Activated CD4-positive, alpha-beta T cell treated with anti-CD3 and anti-CD28 coated beads for 48 hours (primary cell): ENCODE measurements at regions not wholly inside any gene's neighbourhood (a gene's known extent, or its start where the extent isn't known, plus 50 kb on each side); places are given as distances from the start of the nearest gene placed in this dataset.
"Not testable (repeated sequence)": the region's sequence is repeated elsewhere in the genome, so short reads cannot be mapped to it uniquely, and the experiment has no call there.

ENCODE experiments used
- DNase-seq: peaks from one replicate; pipeline ENCODE4 v3.0.0-alpha.2; 2020

DNA sequence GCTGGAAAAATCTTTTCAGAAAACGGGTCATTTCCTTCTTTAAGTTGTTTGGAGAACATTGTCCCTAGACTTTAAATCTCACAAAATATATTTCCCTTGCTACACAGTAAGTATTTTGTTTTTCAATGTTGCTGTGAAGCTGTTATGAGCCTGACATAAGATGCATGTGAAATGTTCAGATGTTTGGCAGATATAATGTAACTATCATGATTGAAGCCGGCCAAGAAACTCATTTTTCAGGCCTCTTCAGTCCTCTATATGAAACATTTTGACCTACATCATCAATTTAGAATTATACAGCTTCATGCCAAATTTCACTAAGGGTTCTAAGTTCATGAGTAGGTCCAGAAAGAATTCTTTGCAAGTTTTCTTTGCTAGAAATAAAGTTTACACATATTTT is 133.8 kb downstream of the JRKL start:
- DNase-seq, result no peak

DNA sequence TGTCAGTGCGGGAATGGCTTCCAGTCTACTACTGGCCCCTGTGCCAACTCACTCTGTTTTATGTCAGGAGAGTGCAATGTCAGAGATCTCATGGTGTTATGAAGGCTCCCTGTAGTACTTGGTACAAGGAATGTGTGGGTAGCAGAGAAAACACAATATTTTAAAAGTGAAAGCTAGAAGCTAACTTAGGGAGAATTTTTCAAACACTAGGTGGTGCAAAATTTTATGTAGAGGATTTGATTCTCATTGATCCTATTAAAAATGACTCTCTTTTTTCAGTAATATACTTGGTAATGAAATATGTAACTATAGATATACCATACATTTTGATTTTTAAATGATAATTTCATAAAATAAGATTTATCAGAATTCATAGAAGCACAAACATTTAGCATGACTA is 134.7 kb downstream of the JRKL start:
- no peak for DNase-seq

DNA sequence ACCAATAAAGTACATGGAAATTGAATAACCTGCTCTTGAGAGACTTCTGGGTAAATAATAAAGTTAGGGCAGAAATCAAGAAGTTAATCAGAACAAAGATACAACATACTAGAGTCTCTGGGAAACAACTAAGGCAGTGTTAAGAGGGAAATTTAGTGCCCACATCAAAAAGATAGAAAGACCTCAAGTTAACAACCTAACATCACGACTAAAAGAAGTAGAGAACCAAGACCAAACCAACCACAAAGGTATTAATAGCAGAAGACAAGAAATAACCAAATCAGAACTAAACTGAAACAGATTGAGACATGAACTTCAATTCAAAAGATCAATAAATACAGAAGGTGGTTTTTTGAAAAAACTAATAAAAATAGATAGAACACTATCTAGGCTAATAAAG is 140.7 kb downstream of the JRKL start:
- DNase-seq, result no peak

DNA sequence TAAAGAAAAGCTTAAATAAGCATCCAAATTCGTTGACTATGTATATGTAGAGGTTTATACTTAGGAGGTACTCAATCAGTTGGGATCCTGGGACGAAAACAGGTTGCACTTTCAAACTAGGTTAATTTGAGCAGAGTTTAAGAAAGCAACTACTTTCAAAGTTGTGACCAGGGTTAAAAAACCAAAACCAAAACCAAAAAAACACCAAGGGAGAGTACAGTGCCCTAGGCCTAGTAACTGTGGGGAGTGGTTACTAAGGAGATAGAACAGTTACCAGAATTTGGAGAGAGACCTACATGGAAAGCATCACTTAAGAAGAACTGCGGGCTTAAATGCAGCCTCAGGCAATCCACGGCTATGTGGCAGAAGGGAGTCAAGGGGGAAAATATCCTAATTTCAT is 148.3 kb downstream of the JRKL start:
- no peak for DNase-seq

DNA sequence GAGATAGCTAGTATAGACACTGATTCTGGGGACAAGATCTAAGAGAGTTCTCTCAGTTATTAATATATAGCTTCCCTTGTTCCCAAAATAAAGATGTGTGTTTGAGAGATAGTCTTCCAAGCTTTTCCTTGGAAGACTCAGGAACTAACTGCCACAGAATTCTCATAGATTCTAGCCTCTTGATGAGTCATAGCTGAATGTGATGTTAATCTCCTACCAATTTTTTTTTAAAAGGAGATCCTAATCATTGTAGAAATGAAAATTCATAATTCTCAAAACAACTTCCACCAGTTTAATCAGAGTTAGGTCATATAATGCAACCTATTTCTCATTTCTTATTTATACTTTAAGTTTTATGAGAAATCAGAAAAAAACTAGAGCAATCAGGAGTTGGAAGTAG is 148.8 kb downstream of the JRKL start:
- DNase-seq, result no peak

DNA sequence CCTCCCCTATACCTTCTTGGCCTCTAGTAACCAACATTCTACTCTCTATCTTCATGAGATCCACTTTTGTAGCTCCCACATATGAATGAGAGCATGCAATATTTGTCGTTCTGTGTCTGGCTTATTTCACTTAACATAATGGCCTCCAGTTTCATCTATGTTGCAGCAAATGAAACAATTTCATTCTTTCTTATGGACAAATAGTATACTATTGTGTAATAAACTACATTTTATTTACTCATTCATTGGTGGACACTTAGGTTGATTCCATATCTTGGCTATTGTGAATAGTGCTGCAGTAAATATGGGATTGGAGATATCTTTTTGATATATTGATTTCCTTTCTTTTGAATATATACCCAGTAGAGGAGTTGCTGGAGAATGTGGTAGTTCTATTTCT is 151.1 kb downstream of the JRKL start:
- DNase-seq, result no peak

DNA sequence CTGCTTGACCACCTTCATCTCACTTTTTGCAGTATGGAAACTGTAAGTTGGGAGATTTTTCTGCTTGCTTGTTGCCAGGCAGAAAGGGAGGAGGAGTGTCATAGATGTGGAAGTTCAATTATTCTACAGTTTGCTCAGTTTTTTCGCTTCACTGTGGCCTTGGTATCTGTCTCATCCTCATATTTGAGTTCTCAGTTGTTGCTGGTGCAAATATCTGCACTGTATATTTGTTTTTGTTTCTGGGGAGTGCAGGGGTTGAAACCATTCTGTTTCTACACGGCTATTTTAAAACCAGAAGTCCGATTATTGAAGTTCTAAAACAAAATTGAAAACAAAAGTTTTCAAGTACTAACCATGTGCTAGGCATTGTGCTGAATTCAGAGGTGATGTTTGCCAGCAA is 153.4 kb downstream of the JRKL start:
- no peak for DNase-seq

DNA sequence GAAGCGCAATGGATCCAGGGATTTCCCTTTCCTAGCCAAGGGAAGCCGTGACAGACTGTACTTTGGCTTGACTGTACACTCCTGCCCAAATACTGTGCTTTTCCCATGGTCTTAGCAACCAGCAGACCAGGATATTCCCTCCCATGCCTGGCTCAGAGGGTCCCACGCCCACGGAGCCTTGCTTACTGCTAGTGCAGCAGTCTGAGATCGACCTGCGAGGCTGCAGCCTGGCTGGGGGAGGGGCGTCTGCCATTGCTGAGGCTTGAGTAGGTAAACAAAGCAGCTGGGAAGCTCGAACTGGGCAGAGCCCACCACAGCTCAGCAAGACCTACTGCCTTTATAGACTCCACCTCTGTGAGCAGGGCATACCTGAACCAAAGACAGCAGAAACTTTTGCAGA is 155.4 kb downstream of the JRKL start:
- not testable (repeated sequence) for DNase-seq

DNA sequence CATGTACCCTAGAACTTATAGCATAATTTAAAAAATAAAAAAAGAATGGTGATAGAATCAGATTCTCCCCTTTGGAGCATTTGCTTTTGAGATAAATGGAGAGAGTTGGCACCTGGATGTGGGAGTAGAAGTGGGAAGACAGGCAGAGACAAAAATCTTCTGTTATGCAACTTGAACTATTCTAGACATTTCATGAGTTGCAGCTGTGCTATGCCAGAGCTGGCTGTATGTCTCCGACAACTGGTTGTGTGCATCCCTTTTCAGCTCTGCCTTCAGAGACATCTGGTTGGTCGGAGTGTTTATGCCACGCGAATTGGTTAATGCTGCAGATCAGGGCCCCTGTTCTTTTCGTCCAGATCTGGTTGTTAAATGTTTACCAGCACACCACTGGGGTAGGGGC is 161.3 kb downstream of the JRKL start:
- no peak for DNase-seq

DNA sequence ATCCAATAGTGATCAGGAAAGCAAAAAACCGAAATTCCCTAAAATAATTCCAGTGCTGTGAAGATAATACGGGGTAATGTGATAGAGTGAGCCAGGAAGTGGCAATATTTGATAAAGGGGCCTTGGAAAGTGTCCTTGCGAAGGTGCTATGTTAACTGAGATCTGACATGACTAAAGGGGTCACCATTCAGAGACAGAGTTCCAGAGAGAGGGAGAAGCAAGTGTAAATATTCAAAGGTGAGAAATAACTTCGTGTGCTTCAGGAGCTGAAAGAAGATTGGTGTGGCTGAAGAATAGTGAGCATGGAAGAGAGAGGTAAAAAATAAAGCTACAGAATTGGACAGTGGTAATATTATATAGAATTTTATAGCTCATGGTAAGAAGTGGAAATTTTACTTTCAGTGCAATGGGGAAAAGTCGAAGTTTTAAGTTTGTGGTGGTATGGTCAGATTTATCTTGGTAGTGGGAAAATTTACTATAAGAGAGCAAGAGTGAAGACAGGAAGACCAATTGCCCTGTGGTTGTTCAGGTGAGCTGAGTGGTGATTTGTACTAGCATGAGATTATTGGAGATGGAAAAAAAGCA is 164.5 kb downstream of the JRKL start:
- DNase-seq, result no peak

DNA sequence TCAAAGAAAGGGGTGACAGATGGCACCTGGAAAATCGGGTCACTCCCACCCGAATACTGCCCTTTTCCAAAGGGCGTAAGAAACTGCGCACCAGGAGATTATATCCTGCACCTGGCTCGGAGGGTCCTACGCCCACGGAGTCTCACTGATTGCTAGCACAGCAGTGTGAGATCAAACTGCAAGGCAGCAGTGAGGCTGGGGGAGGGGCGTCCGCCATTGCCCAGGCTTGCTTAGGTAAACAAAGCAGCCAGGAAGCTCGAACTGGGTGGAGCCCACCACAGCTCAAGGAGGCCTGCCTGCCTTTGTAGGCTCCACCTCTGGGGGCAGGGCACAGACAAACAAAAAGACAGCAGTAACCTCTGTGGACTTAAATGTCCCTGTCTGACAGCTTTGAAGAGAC is 166.0 kb downstream of the JRKL start:
- DNase-seq, result not testable (repeated sequence)

DNA sequence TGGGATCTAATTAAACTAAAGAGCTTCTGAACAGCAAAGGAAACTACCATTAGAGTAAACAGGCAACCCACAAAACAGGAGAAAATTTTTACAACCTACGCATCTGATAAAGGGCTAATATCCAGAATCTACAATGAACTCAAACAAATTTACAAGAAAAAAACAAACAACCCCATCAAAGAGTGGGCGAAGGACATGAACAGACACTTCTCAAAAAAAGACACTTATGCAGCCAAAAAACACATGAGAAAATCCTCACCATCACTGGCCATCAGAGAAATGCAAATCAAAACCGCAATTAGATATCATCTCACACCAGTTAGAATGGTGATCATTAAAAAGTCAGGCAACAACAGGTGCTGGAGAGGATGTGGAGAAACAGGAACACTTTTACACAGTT is 170.9 kb downstream of the JRKL start:
- not testable (repeated sequence) for DNase-seq

DNA sequence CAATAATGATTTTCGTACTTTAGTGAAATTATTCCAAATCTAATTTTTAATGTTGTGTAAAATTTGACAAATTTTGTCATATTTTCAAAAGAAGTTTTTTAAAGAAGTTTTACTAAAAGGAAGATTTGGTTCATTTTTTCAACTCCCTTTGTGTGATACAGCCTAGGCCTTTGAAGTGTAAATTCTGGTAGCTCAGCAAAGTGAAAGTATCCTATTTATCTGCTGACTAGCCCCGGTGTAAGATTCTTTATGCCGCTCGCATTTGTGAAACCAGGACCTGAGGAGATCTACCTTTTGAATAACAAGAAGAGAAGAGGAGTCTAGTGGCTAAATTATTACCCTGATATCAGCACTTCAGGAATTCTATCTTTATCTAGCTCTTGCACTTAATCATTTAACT is 177.4 kb downstream of the JRKL start:
- no peak for DNase-seq

DNA sequence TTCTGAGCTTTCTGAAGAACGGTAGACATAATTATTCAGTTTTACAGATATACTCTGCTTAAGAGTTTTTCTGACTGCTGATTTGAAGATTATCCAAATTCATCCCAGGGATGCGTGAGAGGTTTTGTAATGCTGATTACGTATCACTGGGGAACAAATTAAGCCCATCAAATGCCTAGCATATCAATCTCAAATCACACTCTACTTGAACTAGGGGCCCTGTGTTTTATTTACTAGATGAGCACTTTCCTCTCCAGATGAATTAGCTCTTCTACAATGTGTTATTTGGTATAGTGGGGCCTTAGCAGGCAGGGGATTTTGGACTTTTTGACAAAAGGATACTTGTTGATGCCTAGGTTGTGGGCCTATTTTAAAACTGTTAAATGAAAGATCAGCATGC is 177.9 kb downstream of the JRKL start:
- DNase-seq, result no peak

DNA sequence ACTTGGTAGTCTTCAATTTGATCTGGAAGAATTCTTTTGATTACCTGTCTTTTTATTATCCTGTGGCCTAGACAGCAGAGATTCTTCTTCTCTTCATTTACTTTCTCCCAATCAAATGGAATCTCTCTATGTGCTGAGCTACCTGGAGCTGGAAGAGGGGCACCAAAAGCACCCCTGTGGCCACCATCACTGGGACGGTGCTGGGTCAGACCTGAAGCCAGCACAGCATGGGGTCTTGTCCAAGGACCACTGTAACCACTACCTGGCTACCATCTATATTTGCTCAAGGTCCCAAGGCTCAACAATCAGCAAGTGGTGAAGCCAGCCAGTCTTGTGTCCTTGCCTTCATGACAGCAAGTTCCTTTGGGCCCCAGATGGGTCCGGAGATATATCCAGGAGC is 186.6 kb downstream of the JRKL start:
- DNase-seq, result no peak

DNA sequence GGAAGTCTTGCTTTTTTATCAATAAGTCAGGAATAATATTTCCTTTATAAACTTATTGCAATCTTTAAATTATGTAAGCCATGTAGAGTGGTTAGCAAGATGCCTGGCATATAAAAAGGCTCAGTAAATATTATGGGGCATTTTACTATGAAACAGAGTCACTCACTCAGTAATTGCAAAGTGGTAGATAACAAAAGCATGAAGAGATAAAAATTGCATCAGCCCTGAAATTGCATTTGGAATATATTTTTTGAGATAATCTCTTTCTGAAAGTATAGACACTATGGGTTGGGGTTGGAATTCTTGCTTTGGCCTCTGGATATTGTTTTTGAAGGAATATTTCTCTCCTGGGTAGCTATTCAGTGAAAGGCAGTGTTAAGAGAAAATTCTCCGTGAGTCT is 188.6 kb downstream of the JRKL start:
- DNase-seq, result no peak

DNA sequence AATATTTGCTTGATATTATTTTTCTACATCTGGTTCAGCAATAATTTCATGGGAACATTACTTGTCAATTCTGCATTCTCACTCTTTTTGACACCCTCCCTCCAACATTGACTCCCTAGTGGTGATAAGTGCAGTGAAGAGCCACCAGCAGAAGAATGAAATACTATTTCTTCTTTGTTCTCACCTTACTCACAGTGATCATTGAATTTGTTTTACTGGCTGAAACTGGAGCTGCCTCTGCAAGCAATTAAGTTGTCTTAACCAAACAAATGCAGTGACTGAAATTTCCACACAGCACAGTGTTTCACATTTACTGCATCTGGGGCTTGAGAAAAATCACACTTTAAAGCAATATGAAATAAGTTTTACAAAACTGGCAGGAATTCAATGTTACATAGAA is 189.8 kb downstream of the JRKL start:
- DNase-seq, result no peak

DNA sequence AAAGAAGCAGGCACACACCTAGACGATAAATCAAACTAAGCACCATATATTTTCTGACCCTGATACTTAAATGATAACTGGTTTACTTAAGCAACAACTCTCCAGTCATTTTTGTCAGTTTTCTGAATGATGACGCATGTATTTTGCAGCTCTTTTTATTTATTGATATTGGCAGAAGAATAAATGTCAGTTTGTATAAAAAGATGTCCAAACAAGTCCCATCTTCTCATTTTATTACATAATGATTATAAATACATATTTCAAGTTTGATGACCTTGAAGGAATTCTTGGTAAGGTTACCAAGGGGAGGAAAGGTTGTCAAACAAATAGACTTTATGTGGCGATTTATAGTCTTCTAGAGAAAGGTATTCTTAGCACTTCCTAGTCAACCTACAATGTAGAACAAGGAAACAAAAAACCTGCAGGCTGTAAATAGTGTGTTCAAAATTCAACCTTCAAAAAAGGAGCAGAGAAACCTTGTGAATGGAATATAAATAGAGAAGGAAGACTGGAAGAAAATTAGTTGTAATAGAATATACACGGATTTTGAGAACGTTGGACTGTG is 190.7 kb downstream of the JRKL start:
- no peak for DNase-seq

DNA sequence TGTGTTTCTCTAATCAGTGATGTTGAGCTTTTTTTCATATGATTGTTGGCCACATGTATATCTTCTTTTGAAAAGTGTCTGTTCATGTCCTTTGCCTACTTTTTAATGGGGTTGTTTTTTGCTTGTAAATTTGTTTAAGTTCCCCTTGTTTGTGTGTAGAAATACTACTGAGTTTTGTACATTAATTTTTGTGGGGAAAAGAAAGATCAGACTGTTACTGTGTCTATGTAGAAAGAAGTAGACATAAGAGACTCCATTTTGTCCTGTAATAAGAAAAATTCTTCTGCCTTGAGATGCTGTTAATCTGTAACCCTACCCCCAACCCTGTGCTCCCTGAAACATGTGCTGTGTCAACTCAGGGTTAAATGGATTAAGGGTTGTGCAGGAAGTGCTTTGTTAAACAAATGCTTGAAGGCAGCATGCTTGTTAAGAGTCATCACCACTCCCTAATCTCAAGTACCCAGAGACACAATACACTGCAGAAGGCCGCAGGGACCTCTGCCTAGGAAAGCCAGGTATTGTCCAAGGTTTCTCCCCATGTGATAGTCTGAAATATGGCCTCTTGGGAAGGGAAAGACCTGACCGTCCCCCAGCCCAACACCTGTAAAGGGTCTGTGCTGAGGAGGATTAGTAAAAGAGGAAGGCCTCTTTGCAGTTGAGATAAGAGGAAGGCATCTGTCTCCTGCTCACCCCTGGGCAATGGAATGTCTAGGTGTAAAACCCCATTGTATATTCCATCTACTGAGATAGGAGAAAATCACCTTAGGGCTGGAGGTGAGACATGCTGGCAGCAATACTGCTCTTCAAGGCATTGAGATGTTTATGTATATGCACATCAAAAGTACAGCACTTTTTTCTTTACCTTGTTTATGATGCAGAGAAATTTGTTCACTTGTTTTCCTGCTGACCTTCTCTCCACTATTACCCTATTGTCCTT is 196.4 kb downstream of the JRKL start:
- not testable (repeated sequence) for DNase-seq

DNA sequence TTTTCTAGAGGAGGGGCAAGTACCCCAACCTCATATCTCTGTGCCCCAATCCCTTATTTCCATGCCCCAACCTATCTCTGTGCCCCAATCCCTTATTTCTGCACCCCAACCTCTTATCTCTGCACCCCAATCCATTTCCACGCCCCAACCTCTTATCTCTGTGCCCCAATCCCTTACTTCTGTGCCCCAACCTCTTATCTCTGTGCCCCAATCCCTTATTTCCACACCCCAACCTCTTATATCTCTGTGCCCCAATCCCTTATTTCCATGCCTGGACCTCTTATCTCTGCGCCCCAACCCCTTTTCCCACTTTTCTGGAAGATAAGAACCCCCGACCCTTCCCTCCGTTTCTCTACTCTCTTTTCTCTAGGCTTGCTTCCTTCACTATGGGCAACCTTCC is 199.0 kb downstream of the JRKL start:
- not testable (repeated sequence) for DNase-seq

DNA sequence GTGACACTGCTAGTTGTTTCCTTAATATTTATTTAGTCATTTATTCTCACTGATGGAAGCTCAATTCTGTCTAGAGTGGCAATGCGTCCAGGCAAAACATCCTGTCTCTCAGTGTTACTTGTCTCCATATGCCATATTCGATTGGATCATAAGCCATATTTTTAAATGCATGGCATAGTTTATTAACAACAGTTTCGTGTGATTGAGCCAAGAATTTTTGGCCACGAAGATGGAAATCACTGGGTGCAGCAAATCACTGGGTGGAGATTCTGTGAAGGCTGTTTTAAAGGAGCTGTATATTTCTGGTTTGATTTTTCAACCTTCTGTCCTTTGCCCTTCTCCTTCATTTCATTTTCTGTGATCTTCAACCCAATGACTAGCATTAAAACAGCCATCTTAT is 205.2 kb downstream of the JRKL start:
- no peak for DNase-seq

DNA sequence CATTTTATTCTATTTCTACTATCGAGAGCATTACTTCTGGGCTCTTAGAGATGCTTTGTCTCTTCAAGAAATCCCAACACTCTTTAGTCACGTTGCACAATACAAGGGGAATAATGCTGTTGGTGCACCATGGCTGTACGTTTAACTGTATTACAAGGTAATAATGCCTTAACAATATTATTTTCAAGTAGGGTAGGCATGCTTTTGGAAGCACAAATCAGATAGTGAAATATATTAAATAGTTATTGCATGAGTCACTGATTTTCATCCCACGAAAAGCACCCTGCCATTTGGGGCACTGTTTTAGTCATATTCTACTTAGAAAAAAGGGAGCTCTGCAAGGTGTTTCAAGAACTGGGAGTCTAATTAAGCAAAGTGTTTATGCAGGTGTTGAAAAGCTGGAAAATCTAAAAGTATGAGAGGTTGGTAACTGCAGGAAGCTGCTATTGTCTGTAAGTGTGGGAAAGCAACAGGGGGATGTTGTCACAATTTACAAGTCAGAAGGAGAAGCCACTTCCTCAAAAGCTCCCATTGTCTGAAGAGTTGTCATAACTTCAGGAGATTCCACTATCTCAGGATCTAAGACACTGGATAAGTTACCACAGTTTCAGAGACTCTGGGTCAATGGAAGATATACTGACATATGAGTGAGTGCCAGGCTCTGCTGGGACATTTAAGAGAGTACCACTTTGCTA is 218.2 kb downstream of the JRKL start:
- DNase-seq, result no peak

DNA sequence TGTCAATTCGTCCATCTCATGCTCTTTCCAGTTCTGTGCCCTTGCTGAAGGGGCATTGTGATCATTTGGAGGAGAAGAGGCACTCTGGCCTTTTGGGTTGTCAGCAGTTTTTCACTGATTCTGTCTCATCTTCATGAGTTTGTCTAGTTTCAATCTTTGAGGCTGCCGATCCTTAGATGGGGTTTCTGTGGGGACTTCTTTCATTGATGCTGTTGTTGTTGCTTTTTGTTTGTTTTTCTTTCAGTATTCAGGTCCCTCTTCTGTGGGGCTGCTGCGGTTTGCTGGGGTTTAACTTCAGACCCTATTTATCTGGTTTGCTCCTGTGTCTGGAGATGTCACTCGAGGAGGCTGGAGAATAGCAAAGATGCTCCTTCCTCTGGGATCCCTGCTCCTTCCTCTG is 224.3 kb downstream of the JRKL start:
- DNase-seq, result no peak

DNA sequence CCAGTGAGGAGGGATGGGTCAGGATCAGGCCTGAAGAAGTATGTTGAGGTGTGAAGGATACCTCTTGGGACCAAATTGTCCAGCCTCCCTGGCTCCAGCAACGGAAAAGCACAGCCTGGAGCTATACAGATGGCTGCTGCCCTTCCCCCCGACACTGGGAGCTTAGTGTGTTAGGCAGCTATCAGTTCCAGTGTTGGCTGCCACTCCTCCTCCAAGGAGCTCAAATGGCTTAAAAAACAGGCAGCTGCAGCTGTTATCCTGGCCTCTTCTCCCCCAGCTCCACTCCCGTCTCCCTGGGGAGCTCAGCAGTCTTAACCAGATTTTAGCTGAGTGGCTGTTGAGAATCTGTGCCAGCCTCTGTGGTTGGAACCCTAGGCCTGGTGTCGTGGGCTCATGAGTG is 225.0 kb downstream of the JRKL start:
- no peak for DNase-seq
